AG09309 (cell line): ENCODE measurements at regions not wholly inside any gene's neighbourhood (a gene's known extent, or its start where the extent isn't known, plus 50 kb on each side); places are given as distances from the start of the nearest gene placed in this dataset.

Experiments used
- DNase-seq: peaks from one replicate; pipeline ENCODE4 v3.0.0-alpha.2; 2010; ENCODE audit warnings: low read depth
- H3K4me3 ChIP-seq: 2 replicates; pipeline ENCODE4 v1.5.1; 2011; ENCODE audit warnings: mild to moderate bottlenecking, low read depth, low read length, moderate library complexity; ENCODE audit not compliant: control insufficient read depth
- CTCF ChIP-seq: IDR thresholded peaks from 2 replicates; pipeline ENCODE4 v1.5.1; 2011; ENCODE audit warnings: mild to moderate bottlenecking, low read depth, low read length, inconsistent platforms; ENCODE audit not compliant: insufficient read depth, control insufficient read depth; ENCODE audit errors: missing control alignments

- H3K4me3 ChIP-seq, result no peak overlapping the region
- no peak for TF ChIP-seq CTCF
- DNase-seq, result no peak
These were observed 102.2 kb downstream of the FGF18 start for GRCh38 chr5:171521679-171522078.

DNA sequence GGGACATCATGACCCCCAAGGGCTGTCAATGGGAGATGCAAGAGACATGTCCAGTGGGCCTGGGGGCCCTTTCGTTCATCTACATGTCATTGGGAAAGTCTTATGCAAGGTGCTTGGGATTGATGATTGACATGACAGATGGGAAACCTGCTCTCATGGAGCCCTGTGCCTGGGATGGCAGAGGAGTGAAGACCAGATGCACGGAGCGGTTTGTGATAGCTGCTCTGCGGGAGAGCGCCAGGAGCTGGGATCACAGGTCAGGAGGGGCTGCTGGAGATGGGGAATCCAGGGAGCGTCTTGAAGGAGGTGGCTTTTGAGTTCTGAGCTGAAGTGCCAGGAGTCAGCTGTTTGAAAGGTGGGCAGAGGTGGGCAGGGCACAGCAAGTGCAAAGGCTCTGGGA, 104.3 kb downstream of the FGF18 start:
- TF ChIP-seq CTCF, result no peak
- H3K4me3 ChIP-seq, result no peak overlapping the region
- DNase-seq, result no peak

- no peak overlapping the region for H3K4me3 ChIP-seq
- TF ChIP-seq CTCF, result no peak
- no peak for DNase-seq
These were observed 105.0 kb downstream of the FGF18 start for GRCh38 chr5:171524466-171524865.

- H3K4me3 ChIP-seq, result no peak overlapping the region
- no peak for TF ChIP-seq CTCF
- DNase-seq, result no peak
These were observed 105.6 kb downstream of the FGF18 start for GRCh38 chr5:171525085-171525484.

DNA sequence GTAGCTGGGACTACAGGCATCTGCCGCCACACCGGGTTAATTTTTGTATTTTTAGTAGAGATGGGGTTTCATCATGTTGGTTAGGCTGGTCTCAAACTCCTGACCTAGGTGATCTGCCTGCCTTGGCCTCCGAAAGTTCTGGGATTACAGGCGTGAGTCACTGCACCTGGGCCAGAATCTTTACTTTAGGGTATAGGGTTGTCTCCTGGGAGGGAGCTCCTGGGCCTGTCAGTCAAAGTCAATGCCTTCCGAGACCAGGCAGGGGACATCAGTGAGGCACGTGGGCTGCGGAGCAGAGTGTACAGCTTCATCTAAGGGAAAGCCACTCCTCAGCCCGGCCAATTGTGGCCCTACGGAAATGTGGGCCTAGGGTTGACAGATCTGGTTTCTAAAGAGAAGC, 108.6 kb downstream of the FGF18 start:
- no peak overlapping the region for H3K4me3 ChIP-seq
- DNase-seq, result no peak
- TF ChIP-seq CTCF, result no peak

GRCh38 chr5:171528865-171529614, 109.6 kb downstream of the FGF18 start:
- no peak for DNase-seq
- no peak for TF ChIP-seq CTCF
- H3K4me3 ChIP-seq, result no peak overlapping the region
